BJ (cell line): ENCODE measurements at regions not wholly inside any gene's neighbourhood (a gene's known extent, or its start where the extent isn't known, plus 50 kb on each side); places are given as distances from the start of the nearest gene placed in this dataset.

ENCODE experiments used
- CTCF ChIA-PET: fragments of 350-600 bp; formaldehyde crosslinking; extraction: SDS; loops from one replicate; lab custom pipeline; 2021; ENCODE audit warnings: antibody characterized with exemption, inconsistent platforms; lab: Yijun Ruan, JAX
- POLR2A ChIA-PET: fragments of 300-600 bp; sonication (Branson Sonifier 250); formaldehyde crosslinking; extraction: SDS; loops from one replicate; lab custom pipeline; 2021; ENCODE audit warnings: antibody characterized with exemption; lab: Charles Lee
- DNase-seq: peaks from one replicate; pipeline ENCODE4 v3.0.0-alpha.2; 2011; ENCODE audit warnings: low read depth
- H3K27me3 ChIP-seq: 2 replicates; pipeline ENCODE4 v1.6.0; 2011; ENCODE audit warnings: low read length; ENCODE audit not compliant: control insufficient read depth, insufficient read depth
- H3K36me3 ChIP-seq: 2 replicates; pipeline ENCODE4 v1.5.1; 2011; ENCODE audit warnings: low read length; ENCODE audit not compliant: control insufficient read depth, insufficient read depth
- H3K4me3 ChIP-seq: 2 replicates; pipeline ENCODE4 v1.5.1; 2011; ENCODE audit warnings: low read depth, mild to moderate bottlenecking, control low read depth, low read length
- TF ChIP-seq, protein P1 (sequence below): IDR thresholded peaks from 2 replicates; pipeline ENCODE4 v1.5.1; 2011; ENCODE audit warnings: low read depth, mild to moderate bottlenecking, control low read depth, inconsistent platforms, low read length, moderate library complexity; ENCODE audit not compliant: insufficient read depth

- ChIA-PET POLR2A (no interaction called here), CTCF (no interaction called here)
- Histone ChIP-seq H3K4me3 (no peak overlapping the region), H3K27me3 (no peaks in the 10 kb centered on the region), H3K36me3 (no peaks in the 10 kb centered on the region)
- TF ChIP-seq, protein P1, sequence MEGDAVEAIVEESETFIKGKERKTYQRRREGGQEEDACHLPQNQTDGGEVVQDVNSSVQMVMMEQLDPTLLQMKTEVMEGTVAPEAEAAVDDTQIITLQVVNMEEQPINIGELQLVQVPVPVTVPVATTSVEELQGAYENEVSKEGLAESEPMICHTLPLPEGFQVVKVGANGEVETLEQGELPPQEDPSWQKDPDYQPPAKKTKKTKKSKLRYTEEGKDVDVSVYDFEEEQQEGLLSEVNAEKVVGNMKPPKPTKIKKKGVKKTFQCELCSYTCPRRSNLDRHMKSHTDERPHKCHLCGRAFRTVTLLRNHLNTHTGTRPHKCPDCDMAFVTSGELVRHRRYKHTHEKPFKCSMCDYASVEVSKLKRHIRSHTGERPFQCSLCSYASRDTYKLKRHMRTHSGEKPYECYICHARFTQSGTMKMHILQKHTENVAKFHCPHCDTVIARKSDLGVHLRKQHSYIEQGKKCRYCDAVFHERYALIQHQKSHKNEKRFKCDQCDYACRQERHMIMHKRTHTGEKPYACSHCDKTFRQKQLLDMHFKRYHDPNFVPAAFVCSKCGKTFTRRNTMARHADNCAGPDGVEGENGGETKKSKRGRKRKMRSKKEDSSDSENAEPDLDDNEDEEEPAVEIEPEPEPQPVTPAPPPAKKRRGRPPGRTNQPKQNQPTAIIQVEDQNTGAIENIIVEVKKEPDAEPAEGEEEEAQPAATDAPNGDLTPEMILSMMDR: no peak
- no peak for DNase-seq
These were observed 276.6 kb downstream of the ARHGAP12 start for GRCh38 chr10:31652038-31652437.

DNA sequence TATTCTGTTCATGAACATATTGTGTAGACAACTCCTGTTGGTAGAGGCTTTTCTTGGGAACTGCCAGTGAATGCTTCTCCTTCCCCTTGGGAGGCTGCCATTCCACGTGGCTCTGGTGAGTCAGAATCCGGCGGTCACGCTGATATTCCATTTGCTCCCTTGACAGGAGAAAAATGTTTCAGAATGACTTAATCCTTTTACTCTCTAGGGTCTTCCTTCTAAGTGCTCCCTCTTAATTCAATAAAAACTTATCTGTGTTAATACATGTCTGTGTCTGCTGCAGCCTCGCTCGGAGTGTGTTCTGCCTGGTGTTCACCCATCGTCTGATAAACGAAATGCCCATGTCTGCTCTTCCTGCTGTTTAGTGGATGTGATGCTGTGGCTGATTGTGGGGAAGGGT, 278.6 kb downstream of the ARHGAP12 start:
- TF ChIP-seq, protein P1: no peak
- ChIA-PET CTCF (no interaction called here), POLR2A (no interaction called here)
- DNase-seq: peak; percentile 80
- Histone ChIP-seq H3K36me3 (no peaks in the 10 kb centered on the region), H3K4me3 (no peak overlapping the region), H3K27me3 (no peaks in the 10 kb centered on the region)

DNA sequence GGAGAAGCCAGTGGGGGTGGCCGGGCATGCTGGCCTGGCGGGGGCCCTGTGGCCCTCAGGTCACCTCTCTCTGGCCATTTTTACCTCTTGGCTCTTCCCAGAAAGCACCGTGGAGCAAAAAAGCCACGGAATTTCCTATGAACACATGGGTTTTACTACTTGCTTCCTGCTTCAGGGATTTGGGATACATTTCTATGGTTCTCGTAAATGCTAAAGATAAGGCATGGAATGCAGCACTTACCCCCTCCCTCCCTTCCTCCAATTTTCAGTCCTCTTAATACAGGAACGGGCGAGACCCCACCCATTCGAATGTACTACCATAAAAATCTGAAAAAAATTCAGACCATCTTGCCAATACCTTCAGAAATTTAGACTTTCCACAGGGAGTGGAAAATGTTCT, 279.7 kb downstream of the ARHGAP12 start:
- no peaks in the 10 kb centered on the region for H3K27me3 ChIP-seq
- DNase-seq: peak; percentile 69
- CTCF ChIA-PET: interaction anchor here (0.6 kb wide), 1 partner anchor 1473 kb away, joined by 3 read pairs; no protein-coding TSS in a partner anchor
- H3K36me3 ChIP-seq: no peaks in the 10 kb centered on the region
- POLR2A ChIA-PET: no interaction called here
- no peak overlapping the region for H3K4me3 ChIP-seq
- TF ChIP-seq, protein P1: no peak

DNA sequence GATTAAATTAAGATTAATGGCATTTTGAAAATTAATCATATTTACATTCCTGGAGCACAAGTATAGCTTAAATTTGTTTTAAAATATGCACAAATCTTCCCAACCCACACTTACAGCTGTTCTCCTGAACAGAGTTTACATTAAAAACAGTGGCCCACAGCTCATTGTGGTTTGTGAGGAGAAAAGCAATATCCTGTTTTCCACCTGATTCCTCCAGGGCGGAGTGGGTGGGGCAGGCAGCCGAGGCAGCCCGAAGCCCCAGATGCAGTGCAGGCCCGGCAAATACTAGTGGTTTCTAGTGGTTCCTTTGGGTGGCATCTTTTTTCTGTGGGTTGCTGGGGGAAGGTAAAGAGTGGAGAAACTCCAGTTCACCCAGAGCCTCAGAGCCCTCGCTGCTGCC, 280.8 kb downstream of the ARHGAP12 start:
- Histone ChIP-seq H3K36me3 (no peaks in the 10 kb centered on the region), H3K27me3 (no peaks in the 10 kb centered on the region), H3K4me3 (no peak overlapping the region)
- TF ChIP-seq, protein P1: no peak
- POLR2A ChIA-PET: no interaction called here
- no peak for DNase-seq
- CTCF ChIA-PET: interaction anchor here (0.6 to 0.7 kb wide), 2 partner anchors 12 to 160 kb away, joined by 3 read pairs; no protein-coding TSS in a partner anchor

DNA sequence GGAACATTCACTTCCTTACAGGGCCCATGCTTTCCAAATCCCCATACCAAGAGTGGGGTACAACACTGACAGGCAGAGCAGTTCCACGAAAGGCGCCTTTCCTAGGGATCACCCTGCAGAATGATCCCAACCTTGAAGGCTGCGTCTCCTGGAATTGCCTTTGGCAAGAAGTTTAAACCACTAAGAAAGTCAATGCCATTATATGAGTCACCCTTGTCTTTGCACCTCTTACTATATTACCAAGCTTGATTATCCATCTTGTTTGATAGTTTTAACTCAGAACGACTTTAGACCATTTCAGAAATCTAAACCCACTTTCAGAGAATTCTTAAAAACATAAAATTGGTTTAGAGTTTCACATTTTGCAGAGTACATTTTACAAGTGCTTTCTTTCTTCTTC, 282.1 kb downstream of the ARHGAP12 start:
- ChIA-PET POLR2A (no interaction called here), CTCF (no interaction called here)
- no peaks in the 10 kb centered on the region for H3K36me3 ChIP-seq
- TF ChIP-seq, protein P1: no peak
- H3K27me3 ChIP-seq: no peaks in the 10 kb centered on the region
- no peak overlapping the region for H3K4me3 ChIP-seq
- no peak for DNase-seq
